OCI-LY3 (cell line): ENCODE measurements at regions not wholly inside any gene's neighbourhood (a gene's known extent, or its start where the extent isn't known, plus 50 kb on each side); places are given as distances from the start of the nearest gene placed in this dataset.

Source experiments
- H2AFZ ChIP-seq: fragments of 200-600, 300-600 bp; shearing (Covaris generic); 2 replicates; pipeline ENCODE4 v1.6.0; 2014; ENCODE audit warnings: antibody characterized with exemption, low read depth, low read length
- H3K27ac ChIP-seq: fragments of 200-600, 300-600 bp; sonication (generic); 2 replicates; pipeline ENCODE4 v1.5.1; 2014; ENCODE audit warnings: mild to moderate bottlenecking, low read length, moderate library complexity, mixed read lengths
- H3K27me3 ChIP-seq: fragments of 200-600, 300-600 bp; sonication (generic); 2 replicates; pipeline ENCODE4 v1.6.1; 2014; ENCODE audit warnings: low read depth, low read length, mixed read lengths
- H3K36me3 ChIP-seq: fragments of 200-600, 300-600 bp; sonication (generic); replicated peaks from 2 replicates; pipeline ENCODE3; 2014; ENCODE audit warnings: low read depth, low read length, mixed read lengths
- H3K4me1 ChIP-seq: fragments of 300-600, 200-600 bp; sonication (generic); 2 replicates; pipeline ENCODE4 v1.6.1; 2014; ENCODE audit warnings: low read length, mixed read lengths
- H3K4me2 ChIP-seq: fragments of 200-600, 300-600 bp; sonication (generic); 2 replicates; pipeline ENCODE4 v1.6.1; 2014; ENCODE audit warnings: low read length, mixed read lengths
- H3K4me3 ChIP-seq: fragments of 300-600, 200-600 bp; sonication (generic); 2 replicates; pipeline ENCODE4 v1.5.1; 2014; ENCODE audit warnings: antibody characterized with exemption, mild to moderate bottlenecking, low read length, moderate library complexity
- H3K79me2 ChIP-seq: fragments of 300-600, 200-600 bp; shearing (Covaris generic); 2 replicates; pipeline ENCODE4 v1.6.1; 2014; ENCODE audit warnings: mild to moderate bottlenecking, low read length, mixed read lengths
- H3K9ac ChIP-seq: fragments of 300-600, 200-600 bp; shearing (Covaris generic); 2 replicates; pipeline ENCODE4 v1.6.0; 2014; ENCODE audit warnings: mild to moderate bottlenecking, low read length, moderate library complexity
- H3K9me3 ChIP-seq: fragments of 200-600, 300-600 bp; shearing (Covaris generic); 2 replicates; pipeline ENCODE4 v1.6.1; 2014; ENCODE audit warnings: low read length, mixed read lengths; ENCODE audit not compliant: insufficient read depth
- H4K20me1 ChIP-seq: fragments of 200-600, 300-600 bp; sonication (generic); 2 replicates; pipeline ENCODE4 v1.6.1; 2016; ENCODE audit warnings: low read length, mixed read lengths; ENCODE audit not compliant: insufficient read depth
- CTCF ChIP-seq: fragments of 200-600, 300-600 bp; sonication (generic); IDR thresholded peaks from 2 replicates; pipeline ENCODE4 v1.5.1; 2014; ENCODE audit warnings: antibody characterized with exemption, low read length, low read depth
- EZH2phosphoT487 ChIP-seq: fragments of 200-600 bp; shearing (Covaris generic); IDR thresholded peaks from 2 replicates; pipeline ENCODE4 v1.6.1; 2018; ENCODE audit warnings: antibody characterized with exemption, mixed run types, low read depth

GRCh38 chr1:193366764-193367507 lies 180.5 kb upstream of the B3GALT2 start:
- Histone ChIP-seq H3K27ac (no peak overlapping the region), H3K4me1 (peaks cover 14% of the 10 kb centered on the region), H3K79me2 (no peaks in the 10 kb centered on the region), H3K4me2 (no peak overlapping the region), H3K4me3 (no peak overlapping the region), H2AFZ (no peak overlapping the region), H4K20me1 (no peaks in the 10 kb centered on the region), H3K9ac (no peak overlapping the region), H3K36me3 (no peaks in the 10 kb centered on the region), H3K9me3 (no peaks in the 10 kb centered on the region), H3K27me3 (no peaks in the 10 kb centered on the region)
- no peak for TF ChIP-seq CTCF
- TF ChIP-seq EZH2phosphoT487 = no peak

- no peaks in the 10 kb centered on the region for H3K9me3 ChIP-seq
- TF ChIP-seq CTCF (no peak), EZH2phosphoT487 (no peak)
- H2AFZ ChIP-seq = no peak overlapping the region
- H4K20me1 ChIP-seq = no peaks in the 10 kb centered on the region
- no peaks in the 10 kb centered on the region for H3K79me2 ChIP-seq
- no peaks in the 10 kb centered on the region for H3K27me3 ChIP-seq
- H3K36me3 ChIP-seq = no peaks in the 10 kb centered on the region
- H3K4me1 ChIP-seq = peaks cover 14% of the 10 kb centered on the region
- no peak overlapping the region for H3K9ac ChIP-seq
- H3K4me3 ChIP-seq = no peak overlapping the region
- H3K27ac ChIP-seq = no peak overlapping the region
- no peak overlapping the region for H3K4me2 ChIP-seq
Measured at GRCh38 chr1:193365966-193366365, 179.6 kb upstream of the B3GALT2 start.

- H3K9me3 ChIP-seq = no peaks in the 10 kb centered on the region
- H4K20me1 ChIP-seq = no peaks in the 10 kb centered on the region
- H3K4me3 ChIP-seq = no peak overlapping the region
- no peak overlapping the region for H2AFZ ChIP-seq
- no peaks in the 10 kb centered on the region for H3K79me2 ChIP-seq
- peaks cover 10% of the 10 kb centered on the region for H3K4me1 ChIP-seq
- no peak overlapping the region for H3K4me2 ChIP-seq
- TF ChIP-seq CTCF = no peak
- no peak for TF ChIP-seq EZH2phosphoT487
- no peaks in the 10 kb centered on the region for H3K27me3 ChIP-seq
- H3K27ac ChIP-seq = no peak overlapping the region
- no peaks in the 10 kb centered on the region for H3K36me3 ChIP-seq
- H3K9ac ChIP-seq = no peak overlapping the region
Measured at GRCh38 chr1:193359631-193360030, 173.2 kb upstream of the B3GALT2 start.

GRCh38 chr1:193358419-193358818 lies 172.0 kb upstream of the B3GALT2 start:
- Histone ChIP-seq H3K9ac (no peak overlapping the region), H3K79me2 (no peaks in the 10 kb centered on the region), H2AFZ (no peak overlapping the region), H3K4me1 (peaks cover 10% of the 10 kb centered on the region), H3K27ac (no peak overlapping the region), H4K20me1 (no peaks in the 10 kb centered on the region), H3K9me3 (no peaks in the 10 kb centered on the region), H3K4me3 (no peak overlapping the region), H3K27me3 (no peaks in the 10 kb centered on the region), H3K4me2 (no peak overlapping the region), H3K36me3 (no peaks in the 10 kb centered on the region)
- TF ChIP-seq CTCF (no peak; the same call in 1 of the 2 replicates), EZH2phosphoT487 (no peak)
